C4-2B (cell line): ENCODE measurements at regions not wholly inside any gene's neighbourhood (a gene's known extent, or its start where the extent isn't known, plus 50 kb on each side); places are given as distances from the start of the nearest gene placed in this dataset.

Experiments
- ZFX ChIP-seq: fragments of 450-650 bp; IDR thresholded peaks from 2 replicates; pipeline ENCODE4 v1.6.1; 2017
- TF ChIP-seq, protein P1 (sequence below): fragments of 450-650 bp; conservative IDR thresholded peaks from 2 replicates; pipeline ENCODE4 v1.5.1; 2017; ENCODE audit warnings: mild to moderate bottlenecking

DNA sequence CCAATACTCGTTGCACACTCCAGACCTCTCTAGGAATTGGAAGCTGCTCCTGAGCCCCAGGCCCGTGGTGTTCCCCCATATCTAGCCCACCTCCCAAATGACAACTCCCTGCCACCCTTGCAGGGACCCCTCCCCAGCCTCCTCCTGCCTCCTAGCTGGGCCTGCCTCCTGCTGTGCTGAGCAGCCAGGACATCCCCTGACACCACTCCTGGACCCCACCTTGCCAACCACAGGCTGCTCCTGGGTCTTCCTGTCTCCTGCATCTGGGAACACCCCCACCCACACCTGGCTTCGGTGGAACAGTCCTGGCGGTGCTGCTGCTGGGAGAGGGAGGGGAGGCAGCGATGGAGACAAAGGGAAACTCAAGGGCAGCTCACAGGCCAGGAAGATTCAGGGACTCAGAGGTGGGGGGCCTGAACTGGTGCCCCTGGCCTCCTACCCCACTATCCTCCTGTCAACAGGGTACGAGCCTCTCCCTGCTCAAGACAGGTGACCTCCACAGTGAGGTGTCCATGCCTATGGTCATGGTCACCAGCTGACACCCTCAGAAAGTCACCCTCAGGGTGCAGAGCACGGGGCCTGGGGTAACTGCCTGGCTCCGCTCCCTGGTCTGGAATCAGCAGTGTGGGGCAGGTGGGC lies 81.2 kb downstream of the RIPK4 start:
- TF ChIP-seq, protein P1, sequence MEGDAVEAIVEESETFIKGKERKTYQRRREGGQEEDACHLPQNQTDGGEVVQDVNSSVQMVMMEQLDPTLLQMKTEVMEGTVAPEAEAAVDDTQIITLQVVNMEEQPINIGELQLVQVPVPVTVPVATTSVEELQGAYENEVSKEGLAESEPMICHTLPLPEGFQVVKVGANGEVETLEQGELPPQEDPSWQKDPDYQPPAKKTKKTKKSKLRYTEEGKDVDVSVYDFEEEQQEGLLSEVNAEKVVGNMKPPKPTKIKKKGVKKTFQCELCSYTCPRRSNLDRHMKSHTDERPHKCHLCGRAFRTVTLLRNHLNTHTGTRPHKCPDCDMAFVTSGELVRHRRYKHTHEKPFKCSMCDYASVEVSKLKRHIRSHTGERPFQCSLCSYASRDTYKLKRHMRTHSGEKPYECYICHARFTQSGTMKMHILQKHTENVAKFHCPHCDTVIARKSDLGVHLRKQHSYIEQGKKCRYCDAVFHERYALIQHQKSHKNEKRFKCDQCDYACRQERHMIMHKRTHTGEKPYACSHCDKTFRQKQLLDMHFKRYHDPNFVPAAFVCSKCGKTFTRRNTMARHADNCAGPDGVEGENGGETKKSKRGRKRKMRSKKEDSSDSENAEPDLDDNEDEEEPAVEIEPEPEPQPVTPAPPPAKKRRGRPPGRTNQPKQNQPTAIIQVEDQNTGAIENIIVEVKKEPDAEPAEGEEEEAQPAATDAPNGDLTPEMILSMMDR = no peak
- TF ChIP-seq ZFX = no peak
